ENCODE measurements at regions not wholly inside any gene's neighbourhood (a gene's known extent, or its start where the extent isn't known, plus 50 kb on each side); places are given as distances from the start of the nearest gene placed in this dataset.

DNA sequence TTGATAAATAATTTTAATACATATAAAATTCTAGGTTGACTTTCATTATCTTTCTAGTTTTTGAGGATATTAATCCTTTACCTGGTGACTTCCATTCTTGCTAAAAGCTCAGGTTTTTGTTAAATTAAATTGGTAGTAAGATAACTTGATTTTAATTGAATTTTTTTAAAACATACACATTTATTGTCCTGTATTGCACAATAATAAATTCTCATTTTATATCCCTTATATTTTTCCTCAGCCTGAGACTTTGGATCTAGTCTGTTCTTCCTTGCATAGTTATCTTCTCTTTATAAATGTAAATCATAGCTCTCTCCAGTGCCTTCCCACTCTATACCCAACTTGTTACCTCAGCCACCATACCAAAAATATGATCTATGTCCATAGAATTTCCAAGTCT, 212.9 kb upstream of the CNTNAP2 start:
- Histone ChIP-seq H3K79me2 (ENCODE audit: control insufficient read depth, insufficient read depth, low read length) (no peaks in the 10 kb centered on the region), H3K4me1 (ENCODE audit: control insufficient read depth, insufficient read depth, low read length) (no peaks in the 10 kb centered on the region), H3K9me3 (replicated peaks; ENCODE audit: control insufficient read depth, insufficient read depth, low read length) (no peaks in the 10 kb centered on the region), H3K36me3 (ENCODE audit: control insufficient read depth in 2 of 2, insufficient read depth in 2 of 2, low read length in 1 of 2) (no peaks in the 10 kb centered on the region), H2AFZ (ENCODE audit: control insufficient read depth, low read depth, low read length) (no peak overlapping the region), H4K20me1 (ENCODE audit: control insufficient read depth, insufficient read depth) (no peaks in the 10 kb centered on the region), H3K4me3 (no peak overlapping the region), H3K9ac (ENCODE audit: control insufficient read depth, insufficient read depth, low read length) (no peak overlapping the region), H3K27me3 (replicated peaks in 1 of 2; ENCODE audit: control insufficient read depth in 2 of 2, insufficient read depth in 2 of 2, low read length in 1 of 2) (no peaks in the 10 kb centered on the region), H3K4me2 (ENCODE audit: control insufficient read depth, insufficient read depth) (no peak overlapping the region), H3K27ac (ENCODE audit: control insufficient read depth, insufficient read depth) (no peak overlapping the region)
- no peak for TF ChIP-seq BCLAF1 (IDR thresholded peaks at IDR 0.05)
- no peak for TF ChIP-seq EED (IDR thresholded peaks at IDR 0.05; ENCODE audit: low read depth)
- no peak for TF ChIP-seq MYC (IDR thresholded peaks at IDR 0.05; ENCODE audit: insufficient read depth, insufficient read length, insufficient replicate concordance, low read length, severe bottlenecking)
- no peak for TF ChIP-seq TCF12 (IDR thresholded peaks at IDR 0.05; ENCODE audit: low read depth, low read length)
- TF ChIP-seq SIX5 (IDR thresholded peaks at IDR 0.05; ENCODE audit: low read depth, low read length, severe bottlenecking), result no peak
- TF ChIP-seq E2F4 (IDR thresholded peaks at IDR 0.05; ENCODE audit: low read depth, low read length), result no peak
- no peak for TF ChIP-seq ZNF217 (IDR thresholded peaks at IDR 0.05)
- no peak for TF ChIP-seq SMARCA5 (IDR thresholded peaks at IDR 0.05)
- no peak for TF ChIP-seq BCL11A (IDR thresholded peaks at IDR 0.05; ENCODE audit: low read depth, low read length)
- FAIRE-seq (no peak), ATAC-seq (no peak), DNase-seq (ENCODE audit: low read depth, low spot score) (no peak)
- CTCF ChIA-PET, result no interaction called here
- intact Hi-C loops (cut with micrococcal nuclease; ENCODE audit: unreplicated experiment), result no loop called here
- POLR2A ChIA-PET, result no interaction called here
- no TSS peak for BruUV-seq (replicated peaks)
- SMC1A ChIA-PET (ENCODE audit: uncharacterized antibody, unreplicated experiment), result no interaction called here
- in situ Hi-C loops (cut with MboI), result no loop called here
- RAD21 ChIA-PET (ENCODE audit: unreplicated experiment), result no interaction called here
